ENCODE measurements at regions not wholly inside any gene's neighbourhood (a gene's known extent, or its start where the extent isn't known, plus 50 kb on each side); places are given as distances from the start of the nearest gene placed in this dataset.
"Not testable (repeated sequence)": the region's sequence is repeated elsewhere in the genome, so short reads cannot be mapped to it uniquely, and the experiment has no call there.

DNA sequence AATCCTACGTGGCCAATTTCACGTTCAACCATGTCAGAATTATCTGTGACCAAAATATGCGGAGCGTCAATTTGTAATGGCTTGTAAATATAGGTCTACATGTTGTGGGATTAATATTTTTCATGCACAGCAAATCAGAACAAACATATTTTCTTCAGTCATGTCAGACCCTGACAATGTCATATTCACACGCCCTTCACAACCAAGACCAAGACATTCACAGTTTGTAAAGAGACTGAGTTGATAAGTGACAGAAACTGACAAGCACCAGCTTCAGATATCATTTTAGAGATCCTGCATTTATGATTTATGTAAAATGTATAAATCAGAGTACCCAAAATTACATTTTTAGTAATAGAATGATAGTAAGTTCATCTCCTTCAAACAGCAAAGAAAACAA, 57.3 kb upstream of the NOVA1 start:
- DNase-seq = no peak

DNA sequence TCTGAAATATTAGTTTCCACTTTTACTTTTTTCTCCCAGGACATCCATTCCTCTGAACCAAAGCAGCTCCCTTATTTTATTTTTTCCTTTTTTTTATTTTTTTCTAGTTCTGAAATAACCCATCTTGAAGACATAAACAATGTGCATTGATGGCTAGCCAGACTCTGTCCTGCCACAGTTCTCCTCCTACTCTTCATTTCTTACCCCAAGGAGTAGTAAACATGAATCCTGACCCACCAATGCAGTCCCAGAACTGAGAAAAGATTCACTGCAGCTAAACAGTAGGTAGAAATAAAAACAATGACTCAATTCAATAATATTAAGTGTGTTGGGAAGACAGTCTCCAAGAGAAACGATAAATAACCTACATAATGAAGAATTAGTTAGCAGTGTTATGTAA, 65.7 kb upstream of the NOVA1 start:
- DNase-seq = no peak

DNA sequence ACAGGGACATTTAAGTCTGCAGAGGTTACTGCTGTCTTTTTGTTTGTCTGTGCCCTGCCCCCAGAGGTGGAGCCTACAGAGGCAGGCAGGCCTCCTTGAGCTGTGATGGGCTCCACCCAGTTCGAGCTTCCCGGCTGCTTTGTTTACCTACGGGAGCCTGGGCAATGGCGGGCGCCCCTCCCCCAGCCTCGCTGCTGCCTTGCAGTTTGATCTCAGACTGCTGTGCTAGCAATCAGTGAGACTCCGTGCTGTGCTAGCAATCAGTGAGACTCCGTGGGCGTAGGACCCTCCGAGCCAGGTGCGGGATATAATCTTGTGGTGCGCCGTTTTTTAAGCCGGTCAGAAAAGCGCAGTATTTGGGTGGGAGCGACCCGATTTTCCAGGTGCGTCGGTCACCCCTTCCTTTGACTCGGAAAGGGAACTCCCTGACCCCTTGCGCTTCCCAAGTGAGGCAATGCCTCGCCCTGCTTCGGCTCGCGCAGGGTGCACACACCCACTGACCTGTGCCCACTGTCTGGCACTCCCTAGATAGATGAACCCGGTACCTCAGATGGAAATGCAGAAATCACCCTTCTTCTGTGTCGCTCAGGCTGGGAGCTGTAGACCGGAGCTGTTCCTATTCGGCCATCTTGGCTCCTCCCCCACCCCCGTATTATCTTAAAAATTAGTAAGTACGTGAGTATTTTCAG, 81.0 kb upstream of the NOVA1 start:
- not testable (repeated sequence) for DNase-seq

DNA sequence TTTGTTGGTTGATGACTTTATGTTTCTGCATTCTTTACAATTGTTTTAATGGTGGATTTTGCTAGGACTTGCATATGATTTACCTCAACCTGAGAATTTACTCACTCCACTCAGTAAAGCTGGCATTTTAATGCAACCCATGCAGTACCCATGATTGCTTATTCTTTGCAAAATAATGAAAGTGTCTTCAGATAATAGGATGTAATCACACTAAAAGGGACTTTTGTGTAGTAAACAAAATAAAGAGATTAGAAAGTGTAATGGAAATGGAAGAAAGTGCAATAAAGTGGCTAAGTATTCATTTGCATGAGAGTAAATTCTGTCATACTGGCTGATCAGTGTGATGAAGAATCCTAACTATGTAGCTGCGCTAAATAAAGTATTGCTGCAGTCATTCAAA, 87.6 kb upstream of the NOVA1 start:
- no peak for DNase-seq

DNA sequence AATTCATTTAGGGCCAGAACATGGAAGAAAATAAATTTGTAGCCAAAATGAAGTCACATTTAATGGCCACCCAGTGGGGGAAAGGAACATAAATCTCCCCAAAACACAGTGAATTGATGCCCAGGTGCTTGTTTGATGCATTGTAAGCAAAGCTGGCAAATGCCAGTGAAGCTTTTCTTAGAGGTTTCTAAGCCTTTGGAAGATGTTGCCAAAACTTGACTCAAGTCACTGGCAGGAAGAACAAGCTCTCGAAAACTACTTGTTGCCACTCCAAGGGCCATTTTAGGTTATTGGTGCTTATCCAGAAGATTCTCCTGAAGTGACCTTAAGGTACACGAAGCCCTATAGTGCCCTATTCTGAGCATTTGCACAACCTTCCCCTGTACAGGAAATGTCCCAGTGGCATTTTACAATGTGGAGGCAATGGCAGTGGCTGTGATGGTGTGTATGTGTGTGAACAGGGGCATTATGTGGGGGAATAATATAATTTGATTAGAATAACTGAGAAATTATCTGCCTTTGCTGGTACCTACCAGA, 89.5 kb upstream of the NOVA1 start:
- no peak for DNase-seq

DNA sequence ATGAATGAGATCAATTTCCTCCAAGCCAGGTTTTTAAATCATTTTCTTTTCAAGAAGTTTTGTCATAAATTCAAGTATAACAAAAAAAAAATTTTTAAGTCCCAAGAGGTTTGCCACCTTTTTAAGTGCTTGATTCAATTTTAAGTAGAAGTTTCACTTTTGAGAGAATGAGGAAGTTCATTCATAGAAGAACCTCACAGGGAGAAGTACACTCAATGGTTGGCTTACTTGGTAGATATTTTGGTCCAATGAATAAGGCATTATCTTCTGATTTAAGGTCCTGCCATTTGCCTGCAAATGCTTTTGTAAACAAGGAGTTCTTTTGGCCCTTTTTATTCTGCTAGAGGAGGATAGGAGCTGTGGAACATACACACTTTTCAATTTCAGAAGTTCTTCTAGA, 96.7 kb upstream of the NOVA1 start:
- no peak for DNase-seq

DNA sequence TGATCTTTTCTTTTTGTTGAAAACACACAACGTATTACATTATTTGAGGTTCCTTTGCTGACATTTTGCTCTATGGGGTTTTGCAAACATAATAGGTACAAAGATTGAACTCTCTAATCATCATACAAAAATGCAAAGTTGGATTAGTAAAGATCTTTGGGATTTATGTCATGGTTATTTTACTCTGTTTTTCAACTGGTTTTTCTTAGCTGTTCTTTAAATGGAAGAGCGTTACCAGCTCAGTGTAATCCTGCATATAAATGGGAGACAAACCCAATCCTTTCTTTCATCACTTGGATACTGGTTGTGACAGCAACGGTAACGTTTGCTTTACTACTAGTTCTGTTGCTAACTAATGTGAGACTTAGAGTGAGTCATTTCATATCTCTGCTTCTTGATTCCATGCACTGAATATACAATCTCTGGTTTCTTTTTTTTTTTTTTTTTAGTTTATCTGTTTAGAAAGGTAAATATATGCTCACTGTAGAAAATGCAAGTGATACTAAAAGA, 104.9 kb upstream of the NOVA1 start:
- no peak for DNase-seq

DNA sequence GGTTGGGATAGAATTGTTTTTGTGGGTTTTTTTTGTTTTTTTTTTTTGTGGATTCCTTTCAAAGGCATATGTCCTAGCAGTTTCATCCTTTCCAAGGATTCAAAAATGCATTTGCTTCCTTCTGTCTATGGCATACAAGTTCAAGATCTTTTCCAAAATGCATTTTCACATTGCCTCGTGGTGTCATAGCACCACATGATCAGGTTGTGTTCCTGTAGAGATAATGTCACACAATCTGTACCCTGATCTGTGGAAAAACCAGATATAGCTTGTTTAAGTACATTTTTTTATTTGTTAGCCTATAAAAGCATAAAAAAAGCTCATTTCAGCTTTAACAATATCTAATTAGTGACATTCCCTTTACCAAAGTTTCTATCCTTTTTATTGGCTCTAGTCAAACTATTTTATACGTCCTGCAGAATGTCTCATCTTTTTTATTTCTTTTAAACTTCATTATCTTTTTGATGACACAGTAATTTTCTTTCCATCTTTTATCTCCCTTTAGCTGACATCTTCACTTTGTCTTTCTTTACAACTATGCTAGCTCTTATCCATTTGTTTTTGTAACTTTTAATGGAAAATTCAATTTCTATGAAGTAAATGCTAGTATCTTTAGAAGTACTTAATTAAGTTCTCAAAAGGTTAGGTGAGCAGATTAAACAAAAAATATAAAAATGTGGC, 106.0 kb upstream of the NOVA1 start:
- no peak for DNase-seq

DNA sequence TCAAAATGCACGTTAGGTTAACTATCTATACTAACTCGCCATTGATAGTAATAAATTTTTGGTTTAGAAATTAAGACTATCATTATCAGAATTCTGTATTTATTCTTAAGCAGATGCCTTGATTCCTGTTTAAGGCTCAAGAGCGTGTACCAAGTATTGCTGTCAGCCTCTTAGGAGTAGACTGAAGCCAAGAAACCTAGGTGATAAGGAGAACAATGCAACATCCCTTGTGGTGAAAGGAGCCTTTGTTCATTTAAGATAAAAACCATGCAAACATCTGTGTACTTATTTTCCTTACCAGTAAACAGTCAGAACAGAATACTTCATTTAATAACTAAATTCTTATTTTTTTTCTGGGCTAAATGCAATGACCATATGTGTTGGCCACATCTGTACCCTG, 109.4 kb upstream of the NOVA1 start:
- DNase-seq = no peak

DNA sequence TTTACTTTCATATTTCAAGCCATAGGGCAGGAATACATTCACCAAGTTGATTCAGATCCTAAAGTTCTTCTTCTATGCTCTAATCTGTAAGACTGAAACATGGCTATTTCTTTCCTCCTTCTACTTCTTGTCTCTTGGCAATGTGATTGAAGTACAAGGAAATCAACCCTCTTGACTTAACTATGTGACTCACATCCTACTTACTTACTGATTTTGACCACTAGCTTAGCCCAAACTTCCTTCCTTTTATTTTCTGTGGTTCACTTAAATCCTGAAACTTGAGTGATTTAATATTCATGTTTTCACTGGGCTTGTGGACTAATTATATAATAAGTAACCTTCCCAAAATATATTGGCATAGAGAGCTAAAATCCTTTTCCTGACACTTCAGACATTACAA, 111.2 kb upstream of the NOVA1 start:
- DNase-seq = no peak

DNA sequence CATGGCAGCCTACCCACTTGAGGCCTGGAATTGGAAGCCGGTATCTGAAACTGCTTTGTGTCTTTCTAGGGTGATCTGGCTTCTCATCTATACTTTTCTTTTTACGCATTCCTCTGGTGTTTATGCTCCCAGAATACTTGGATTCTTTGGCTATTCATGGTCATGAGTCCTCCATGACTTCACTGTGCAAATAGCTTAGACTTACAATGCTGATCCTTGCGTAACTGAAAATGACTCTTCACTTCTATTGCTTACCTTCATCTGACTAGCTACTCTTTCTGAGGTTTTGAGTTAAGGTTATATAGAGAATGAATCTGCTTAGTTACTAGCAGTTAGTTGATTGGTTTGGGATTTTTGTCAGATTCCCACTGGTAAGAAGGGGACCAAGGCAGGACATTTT, 121.7 kb upstream of the NOVA1 start:
- DNase-seq = no peak

DNA sequence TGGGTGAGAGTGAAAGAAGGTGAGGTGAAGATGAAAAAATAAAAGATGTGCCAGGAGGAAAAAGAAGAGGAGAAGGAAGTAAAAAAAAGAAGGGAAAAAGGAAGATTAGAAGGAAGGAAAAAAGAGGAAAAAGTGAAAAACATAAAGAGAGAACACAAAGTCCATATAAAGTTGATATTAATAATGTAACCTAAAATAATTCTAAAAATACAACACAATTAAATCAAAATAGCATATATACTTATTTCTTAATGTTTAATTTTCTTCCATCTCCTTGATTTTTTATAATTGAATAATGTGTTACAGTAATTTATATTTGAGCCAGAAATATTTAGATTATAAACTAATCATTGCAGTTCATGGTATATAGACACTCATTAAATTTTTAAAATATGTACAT, 124.4 kb upstream of the NOVA1 start:
- DNase-seq = no peak

DNA sequence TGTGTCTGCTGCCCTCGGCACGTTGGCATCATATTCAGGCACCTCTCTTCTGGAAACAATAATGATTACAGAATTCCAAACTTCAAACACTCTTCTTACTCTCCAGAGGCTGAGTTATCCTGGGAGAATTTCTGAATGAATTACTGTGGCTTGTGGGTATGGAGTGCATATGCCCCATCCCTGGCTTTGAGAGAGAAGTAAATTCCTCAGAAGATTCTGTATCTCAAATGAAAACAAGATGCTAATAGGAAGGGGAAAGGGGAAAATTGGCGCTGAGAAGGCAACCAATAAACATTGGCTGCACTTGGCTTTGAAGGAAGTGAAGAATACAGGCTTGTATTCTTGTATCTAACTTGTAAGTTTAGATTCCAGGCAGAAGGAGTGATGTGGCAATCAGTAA, 132.0 kb upstream of the NOVA1 start:
- DNase-seq = no peak

DNA sequence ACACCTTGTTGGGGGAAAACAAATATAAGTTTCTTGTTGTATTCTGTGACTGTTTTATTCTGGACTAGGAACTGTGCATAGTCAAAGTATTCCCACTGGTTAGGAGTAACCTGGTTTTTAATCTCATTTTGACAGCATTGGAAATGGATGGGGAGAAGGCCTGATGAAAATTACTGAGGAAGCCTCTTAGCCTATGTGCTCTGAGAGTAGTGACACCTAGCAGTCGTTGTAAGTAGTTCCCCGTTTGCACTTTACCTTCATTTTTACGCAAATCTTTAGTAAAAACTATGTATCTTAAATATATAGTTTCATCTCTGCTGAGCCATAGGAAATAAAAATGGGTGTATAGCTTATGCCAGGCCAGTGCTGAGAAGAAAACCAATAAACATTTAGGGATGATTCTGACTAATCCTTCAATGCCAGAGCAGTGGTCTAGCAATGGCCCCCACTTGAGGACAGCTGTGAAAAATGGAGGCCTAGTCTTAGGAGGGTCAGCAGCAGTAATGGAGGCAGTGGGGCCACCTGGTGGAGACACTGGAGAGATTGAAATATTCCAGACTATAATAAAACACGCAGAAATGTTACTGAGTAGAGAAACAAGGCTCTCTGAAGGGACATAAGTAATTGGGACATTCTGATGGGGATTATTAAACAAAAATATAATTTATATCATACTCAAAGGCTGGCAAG, 133.2 kb upstream of the NOVA1 start:
- no peak for DNase-seq

DNA sequence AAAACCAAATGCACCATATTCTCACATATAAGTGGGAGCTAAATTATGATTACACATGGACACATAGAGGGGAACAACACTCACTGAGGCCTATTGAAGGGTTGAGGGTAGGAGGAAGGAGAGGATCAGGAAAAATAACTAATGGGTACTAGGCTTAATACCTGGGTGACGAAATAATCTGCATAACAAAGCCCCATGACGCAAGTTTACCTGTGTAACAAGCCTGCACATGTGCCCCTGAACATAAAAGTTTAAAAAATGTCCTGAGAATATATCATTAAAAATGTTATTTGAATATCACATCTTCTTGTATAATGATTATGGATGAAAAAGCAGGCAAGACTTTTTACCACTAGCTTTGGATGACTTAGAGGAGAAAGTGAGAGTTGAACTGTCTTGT, 138.0 kb upstream of the NOVA1 start:
- DNase-seq = no peak

DNA sequence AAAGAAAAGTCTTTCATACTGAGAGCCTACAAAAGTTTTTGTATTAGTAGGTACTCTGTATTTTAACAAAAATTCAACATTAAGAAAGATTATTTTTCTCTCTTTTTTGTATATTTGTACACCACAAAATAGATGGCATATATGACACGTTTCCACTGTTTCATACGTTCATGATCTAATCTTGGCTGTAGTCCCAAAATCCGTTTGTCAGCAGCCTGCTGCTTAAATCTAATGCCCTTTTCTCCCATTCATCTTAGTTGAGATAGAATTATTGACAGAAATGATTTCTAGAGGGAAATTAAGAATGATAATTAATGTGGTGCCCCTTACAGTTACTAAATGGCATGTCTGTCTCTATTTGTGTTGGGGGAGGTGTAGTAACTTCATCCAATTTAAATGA, 140.7 kb upstream of the NOVA1 start:
- no peak for DNase-seq

DNA sequence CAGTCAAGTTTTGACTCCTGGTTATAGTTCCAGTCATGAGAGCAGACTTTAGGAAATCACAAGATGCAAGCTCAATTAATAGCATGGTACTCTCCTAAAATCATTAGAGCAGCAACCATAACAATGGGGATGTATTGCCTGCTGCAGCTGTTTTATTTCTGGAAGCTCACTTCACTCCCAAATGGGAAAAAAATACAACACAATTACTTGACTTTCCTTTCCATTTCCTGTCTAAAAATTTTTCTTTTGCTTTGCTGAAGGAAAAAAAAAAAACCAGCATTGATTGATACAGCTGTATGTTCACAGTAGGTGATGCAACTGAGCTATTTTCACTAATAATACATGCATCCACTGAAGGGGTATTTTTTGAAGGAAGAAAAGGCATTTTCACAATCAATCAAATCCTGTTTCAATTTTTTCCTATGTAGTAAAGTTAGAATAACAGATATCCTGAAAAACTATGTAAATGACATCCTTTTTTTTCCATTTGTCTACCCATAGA, 143.9 kb upstream of the NOVA1 start:
- DNase-seq = no peak

DNA sequence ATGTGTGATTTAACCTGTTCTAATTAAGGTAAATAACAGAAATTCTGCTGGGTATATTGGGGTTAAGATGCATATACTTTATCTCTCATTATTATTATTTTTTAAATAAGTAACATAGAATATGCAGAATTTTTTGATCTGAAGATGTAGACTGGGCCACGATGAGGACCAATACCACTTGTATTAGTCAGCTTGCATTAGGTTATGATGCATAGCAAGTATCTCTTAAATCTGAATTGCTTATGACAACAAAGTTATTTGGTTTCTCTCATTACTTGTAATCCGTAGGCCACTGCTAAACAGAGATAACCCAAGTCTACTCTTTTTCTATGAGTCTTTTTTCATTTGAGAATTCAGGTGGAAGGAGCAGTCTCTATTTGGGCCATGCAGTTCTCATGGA, 145.5 kb upstream of the NOVA1 start:
- no peak for DNase-seq

DNA sequence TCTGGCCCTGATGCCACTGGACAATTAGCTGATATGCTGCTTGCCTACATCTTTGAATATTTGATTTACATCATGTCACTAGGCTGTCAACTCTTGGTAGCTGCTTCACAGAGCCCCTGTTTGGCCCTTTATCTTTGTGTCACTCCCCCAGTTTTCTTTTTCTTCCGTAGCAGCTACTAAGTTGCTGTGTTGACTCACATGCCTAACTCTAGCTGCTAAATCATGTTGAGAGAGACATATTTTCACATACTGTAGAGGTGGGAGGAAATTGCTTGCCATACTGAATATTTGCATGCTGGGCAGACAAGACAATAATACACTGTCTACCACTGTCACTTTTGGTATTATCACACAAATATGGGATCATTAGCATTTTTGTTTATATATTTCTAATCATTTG, 147.1 kb upstream of the NOVA1 start:
- no peak for DNase-seq

DNA sequence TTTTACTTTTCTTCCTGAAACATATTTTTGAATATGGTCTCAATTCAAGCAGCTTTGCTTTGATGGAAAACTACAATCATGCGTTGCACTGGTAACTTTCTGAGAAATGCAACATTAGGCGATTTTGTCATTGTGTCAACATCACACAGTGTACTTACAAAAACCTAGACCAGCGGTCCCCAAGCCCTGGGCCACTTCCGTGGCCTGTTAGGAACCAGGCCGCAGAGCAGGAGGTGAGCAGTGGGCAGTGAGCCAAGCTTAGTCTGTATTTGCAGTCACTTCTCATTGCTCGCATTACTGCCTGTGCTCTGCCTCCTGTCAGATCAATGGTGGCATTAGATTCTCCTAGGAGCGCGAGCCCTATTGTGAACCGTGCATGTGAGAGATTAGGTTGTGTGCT, 163.7 kb upstream of the NOVA1 start:
- no peak for DNase-seq

DNA sequence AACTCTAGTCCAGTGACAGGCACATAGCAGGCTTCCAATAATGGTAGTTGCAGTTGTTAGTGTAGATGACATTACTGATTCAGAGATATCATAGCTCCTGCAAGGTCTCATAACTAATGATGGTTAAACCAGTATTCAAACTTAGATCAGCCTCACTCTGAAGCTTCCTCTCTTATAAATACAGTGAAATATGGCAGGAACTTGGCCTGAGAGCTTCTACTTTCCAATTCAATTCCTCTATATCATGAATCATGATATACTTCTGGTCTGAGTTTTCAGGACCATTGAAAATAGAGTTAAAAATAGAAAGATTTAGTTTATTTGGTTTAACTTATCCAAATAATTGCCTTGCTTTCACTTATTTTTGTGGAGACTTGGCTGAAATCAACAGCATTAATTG, 167.5 kb upstream of the NOVA1 start:
- DNase-seq = no peak

DNA sequence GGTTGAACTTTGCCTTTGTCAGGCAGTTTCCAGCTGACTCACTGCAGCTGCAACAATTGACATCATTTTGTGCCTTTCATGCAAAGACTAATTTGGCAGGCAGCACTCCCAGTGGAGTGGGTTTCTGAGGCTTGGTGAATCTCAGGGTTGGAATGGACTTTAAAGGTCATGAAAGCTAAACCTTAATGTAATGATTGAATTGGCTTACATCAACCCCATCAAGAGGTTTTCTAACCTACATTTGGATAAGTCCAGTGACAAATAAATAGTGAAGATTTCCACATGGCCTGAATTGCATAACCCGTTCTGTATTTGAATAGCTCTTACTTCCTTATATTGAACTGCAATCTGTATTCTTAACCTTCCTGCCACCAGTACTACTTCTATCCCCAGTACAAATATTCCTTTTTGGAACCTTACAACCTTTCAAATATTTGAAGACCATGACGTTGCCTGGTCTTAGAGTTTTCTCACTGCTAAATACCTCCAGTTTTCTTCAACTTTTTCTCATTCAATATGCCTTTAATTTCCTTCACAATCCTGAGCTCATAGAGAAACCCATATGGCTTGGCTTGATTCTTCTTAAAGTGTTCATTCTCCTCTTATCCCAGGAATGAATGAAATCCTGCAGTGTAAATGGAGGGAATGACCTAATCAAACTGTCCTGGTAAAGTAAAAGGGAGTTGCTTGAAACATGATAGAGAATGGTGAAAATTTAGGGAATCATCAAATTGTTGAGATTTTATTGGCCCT, 168.1 kb upstream of the NOVA1 start:
- no peak for DNase-seq

DNA sequence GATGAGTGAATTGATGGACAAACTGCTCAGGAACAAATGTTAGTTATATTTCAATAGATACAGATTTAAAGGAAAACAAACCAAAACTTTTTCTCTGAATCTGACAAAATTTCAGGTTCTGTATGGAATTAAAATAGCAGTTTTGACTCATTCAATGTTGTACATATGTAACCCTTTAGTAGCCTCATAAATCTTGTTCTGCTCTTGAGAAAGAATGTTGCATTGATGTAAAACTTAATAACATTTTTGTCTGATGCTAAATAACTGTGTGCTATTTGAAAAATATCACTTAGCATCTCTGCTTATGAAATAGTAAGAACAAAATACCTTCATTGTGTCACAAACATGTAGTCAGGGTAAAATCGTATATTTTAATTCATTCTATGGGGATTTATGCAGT, 168.9 kb upstream of the NOVA1 start:
- DNase-seq = no peak
